Renal cortex interstitium (tissue), 11 donors: ENCODE measurements at regions not wholly inside any gene's neighbourhood (a gene's known extent, or its start where the extent isn't known, plus 50 kb on each side); places are given as distances from the start of the nearest gene placed in this dataset.

ENCODE experiments used
- DNase-seq, 11 donors: peaks; one replicate each; pipeline ENCODE4 v3.0.0-alpha.2; 2013; ENCODE audit warnings: low read depth in 9 of 11, low spot score in 4 of 11; ENCODE audit errors: extremely low read depth in 1 of 11

GRCh38 chr12:94020335-94020734 lies 128.0 kb upstream of the PLXNC1 start:
- DNase-seq = no peak

- DNase-seq = no peak
Observed at GRCh38 chr12:94023879-94024278, 124.5 kb upstream of the PLXNC1 start.

GRCh38 chr12:94025068-94025467 lies 123.3 kb upstream of the PLXNC1 start:
- DNase-seq = no peak

- no peak for DNase-seq
Observed at GRCh38 chr12:94025756-94026155, 122.6 kb upstream of the PLXNC1 start.

GRCh38 chr12:94026596-94026995 lies 121.8 kb upstream of the PLXNC1 start:
- DNase-seq = no peak

GRCh38 chr12:94027561-94027960 lies 120.8 kb upstream of the PLXNC1 start:
- DNase-seq = no peak

GRCh38 chr12:94031763-94032162 lies 116.6 kb upstream of the PLXNC1 start:
- no peak for DNase-seq

- no peak for DNase-seq
Observed at GRCh38 chr12:94032368-94032767, 116.0 kb upstream of the PLXNC1 start.

- no peak for DNase-seq
Observed at GRCh38 chr12:94033101-94033500, 115.3 kb upstream of the PLXNC1 start.

- no peak for DNase-seq
Observed at GRCh38 chr12:94033784-94034183, 114.6 kb upstream of the PLXNC1 start.

- no peak for DNase-seq
Observed at GRCh38 chr12:94037444-94037843, 110.9 kb upstream of the PLXNC1 start.

GRCh38 chr12:94038605-94039004 lies 109.8 kb upstream of the PLXNC1 start:
- no peak for DNase-seq

- no peak for DNase-seq
Observed at GRCh38 chr12:94039199-94039840, 109.1 kb upstream of the PLXNC1 start.

GRCh38 chr12:94039914-94040313 lies 108.5 kb upstream of the PLXNC1 start:
- DNase-seq = no peak

GRCh38 chr12:94041850-94042249 lies 106.5 kb upstream of the PLXNC1 start:
- DNase-seq = no peak

- no peak for DNase-seq
Observed at GRCh38 chr12:94042321-94042720, 106.1 kb upstream of the PLXNC1 start.

- no peak for DNase-seq
Observed at GRCh38 chr12:94046626-94047410, 101.6 kb upstream of the PLXNC1 start.

- DNase-seq = peak in 3 of 11 donors; percentile 36 to 52 (median 39)
Observed at GRCh38 chr12:94047781-94048567, 100.4 kb upstream of the PLXNC1 start.

- DNase-seq = no peak
Observed at GRCh38 chr12:94048757-94049156, 99.6 kb upstream of the PLXNC1 start.

GRCh38 chr12:94049718-94050117 lies 98.7 kb upstream of the PLXNC1 start:
- DNase-seq = no peak
